Posterior cingulate gyrus (tissue), 11 donors: ENCODE measurements at regions not wholly inside any gene's neighbourhood (a gene's known extent, or its start where the extent isn't known, plus 50 kb on each side); places are given as distances from the start of the nearest gene placed in this dataset.

Experiments used
- DNase-seq, 10 donors: peaks; one replicate each; pipeline versions ENCODE4 v3.0.0 to v3.0.0-alpha.2; 2020 to 2021; ENCODE audit warnings: mixed read lengths in 3 of 10
- intact Hi-C: fragments of 100-400 bp; cut with DNase I; formaldehyde crosslinking; loops from one replicate; pipeline ENCODE4 v1.15.1; 2023

DNA sequence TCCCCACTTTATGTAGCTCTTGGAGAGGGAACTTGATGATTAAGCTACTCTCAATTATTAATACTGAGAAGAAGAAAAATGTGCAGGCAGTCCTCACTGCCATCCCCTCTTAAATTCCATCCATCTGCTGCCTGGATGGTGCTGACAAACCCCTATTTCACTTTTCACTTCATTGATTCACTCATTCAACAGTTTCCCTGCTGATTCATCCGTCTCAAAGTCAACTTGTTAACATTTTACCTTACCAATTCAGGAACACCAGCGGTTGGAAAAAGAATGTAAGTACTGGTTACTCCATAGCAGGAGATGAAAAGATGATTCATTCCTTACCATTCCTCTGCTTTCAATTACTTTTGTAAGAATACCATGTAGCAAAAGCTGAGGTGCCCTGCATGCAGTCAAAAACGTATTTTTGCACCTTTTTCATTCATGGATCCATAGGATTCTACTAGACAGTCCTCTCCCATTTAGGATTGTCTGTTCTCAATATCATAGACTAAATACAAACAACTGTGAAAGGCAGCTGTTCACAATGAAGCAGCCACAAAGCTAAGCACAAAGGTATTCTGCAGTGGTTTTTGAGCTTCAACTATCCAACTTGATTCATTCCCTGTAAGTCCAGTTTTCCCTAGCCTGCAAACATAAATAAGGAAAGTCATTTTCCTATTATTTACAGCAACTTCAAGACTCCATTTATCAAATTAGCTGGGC is 262.0 kb downstream of the MREG start:
- DNase-seq, result no peak

DNA sequence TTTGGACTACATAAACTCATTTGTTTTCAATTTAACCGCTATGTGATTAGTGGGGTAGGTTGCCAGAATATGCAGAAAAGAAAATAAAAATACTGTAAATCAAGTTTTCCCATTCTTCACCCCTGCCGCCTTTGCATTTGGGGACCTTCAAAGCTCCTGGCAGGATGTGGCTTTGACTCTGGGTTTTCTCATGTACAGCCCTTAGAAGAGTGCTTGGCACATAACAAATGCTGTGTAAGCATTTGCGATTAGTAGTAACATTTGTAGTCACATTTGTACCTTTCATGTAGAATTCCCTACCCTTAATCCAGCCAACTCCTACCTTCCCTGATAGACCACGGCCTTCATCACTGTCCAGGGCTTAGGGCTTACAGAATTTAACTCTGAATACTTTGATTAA is 262.6 kb downstream of the MREG start:
- no peak for DNase-seq
- intact Hi-C loops, result no loop called here

More for the DNA sequence above, 262.0 kb downstream of the MREG start:
- intact Hi-C loops, result no loop called here

DNA sequence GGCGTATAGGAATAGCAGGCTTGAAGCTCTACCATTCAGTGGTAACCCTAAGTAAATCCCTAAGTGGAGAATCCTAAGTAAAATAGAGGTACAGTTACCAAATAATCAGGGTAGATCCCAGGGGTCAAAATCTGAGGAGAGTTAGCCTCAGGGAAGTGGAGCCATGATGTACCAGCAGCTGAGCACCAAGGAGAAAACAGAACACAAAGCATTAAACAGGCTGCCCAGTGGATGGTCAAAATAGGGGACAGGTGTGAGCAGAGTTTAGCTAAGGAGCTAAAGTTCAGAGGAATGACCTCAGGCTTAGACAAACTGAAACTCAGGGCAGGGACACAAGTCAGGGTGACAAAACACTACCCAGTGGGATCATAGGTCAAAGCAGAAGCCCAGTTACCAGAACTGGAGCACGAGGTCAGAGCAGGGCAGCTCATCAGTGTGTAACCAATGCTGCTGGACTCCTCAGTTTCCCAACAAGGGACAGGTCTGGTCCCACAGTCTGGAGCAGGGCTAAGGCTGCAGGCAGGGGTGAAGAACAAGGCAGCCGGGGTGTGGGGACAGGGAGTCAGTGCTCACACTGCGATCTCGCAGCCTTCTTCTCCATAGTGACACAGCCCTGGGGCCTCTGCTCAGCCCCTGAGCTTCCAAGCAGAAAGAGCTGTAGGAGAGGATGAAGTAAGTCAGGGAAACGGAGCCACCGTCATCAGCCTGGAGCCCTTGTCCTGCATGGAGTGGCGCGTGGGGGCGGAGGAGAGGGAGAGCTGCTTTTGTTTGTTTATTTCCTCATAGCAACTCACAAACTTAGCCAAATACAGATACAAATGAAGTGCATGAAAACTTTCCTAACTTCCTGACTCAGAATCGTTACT is 264.0 kb downstream of the MREG start:
- intact Hi-C loops, result no loop called here
- DNase-seq, result peak in 1 of 10 donors; percentile 73

DNA sequence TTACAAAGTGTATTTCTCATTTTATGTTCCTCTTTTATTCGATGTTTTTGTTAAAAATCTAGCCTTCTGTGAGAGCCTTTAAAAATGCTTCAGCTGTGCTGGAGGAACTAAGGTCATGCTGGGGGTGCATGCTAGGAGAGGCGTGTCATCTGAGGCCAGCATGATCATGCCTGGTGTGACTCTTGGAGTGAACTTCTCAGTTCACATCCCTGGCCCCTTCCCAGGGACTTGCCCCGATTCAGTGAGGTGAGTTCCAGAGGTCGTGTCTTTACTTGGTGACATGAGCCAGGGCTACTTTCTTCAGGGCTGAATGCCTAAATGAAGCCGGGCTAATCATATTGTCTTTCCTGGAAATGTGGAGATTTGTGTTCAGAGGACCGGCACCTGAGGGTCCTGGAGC is 264.9 kb downstream of the MREG start:
- intact Hi-C loops, result no loop called here
- DNase-seq, result peak in 4 of 10 donors; percentile 8 to 78 (median 21)

DNA sequence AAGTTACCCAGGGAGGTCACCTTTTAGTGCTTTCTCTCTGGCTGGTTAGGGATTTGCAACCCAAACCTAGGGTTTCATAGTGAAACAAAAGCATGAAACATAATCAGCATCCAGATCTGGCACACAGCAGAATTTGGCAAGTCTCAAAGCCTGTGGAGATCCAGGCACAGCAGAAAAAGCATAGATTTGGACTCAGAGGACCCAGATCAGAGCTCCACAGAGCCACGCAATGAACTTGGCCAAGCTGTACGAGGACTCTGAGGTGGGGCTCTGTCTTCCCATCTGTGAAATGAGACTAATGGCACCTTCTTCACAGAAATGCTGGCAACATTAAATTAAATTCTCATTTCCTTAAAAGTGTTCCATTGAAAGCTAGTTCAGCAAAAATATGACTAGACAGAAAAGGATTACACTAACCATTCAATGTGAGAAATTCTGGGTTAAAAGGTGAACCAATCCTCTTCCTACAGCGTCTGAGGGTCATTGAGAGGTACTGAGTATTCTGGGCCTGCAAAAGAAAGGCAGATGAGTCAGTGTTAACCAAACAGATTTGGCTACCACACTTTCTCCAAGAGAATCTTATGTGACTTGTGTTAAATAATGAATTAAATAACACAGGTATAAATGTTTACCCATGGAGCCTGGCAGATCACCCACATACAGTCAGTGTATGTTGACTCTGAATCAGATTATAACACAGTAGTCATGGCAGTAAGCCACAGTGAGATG is 266.3 kb downstream of the MREG start:
- intact Hi-C loops, result no loop called here
- DNase-seq, result no peak

DNA sequence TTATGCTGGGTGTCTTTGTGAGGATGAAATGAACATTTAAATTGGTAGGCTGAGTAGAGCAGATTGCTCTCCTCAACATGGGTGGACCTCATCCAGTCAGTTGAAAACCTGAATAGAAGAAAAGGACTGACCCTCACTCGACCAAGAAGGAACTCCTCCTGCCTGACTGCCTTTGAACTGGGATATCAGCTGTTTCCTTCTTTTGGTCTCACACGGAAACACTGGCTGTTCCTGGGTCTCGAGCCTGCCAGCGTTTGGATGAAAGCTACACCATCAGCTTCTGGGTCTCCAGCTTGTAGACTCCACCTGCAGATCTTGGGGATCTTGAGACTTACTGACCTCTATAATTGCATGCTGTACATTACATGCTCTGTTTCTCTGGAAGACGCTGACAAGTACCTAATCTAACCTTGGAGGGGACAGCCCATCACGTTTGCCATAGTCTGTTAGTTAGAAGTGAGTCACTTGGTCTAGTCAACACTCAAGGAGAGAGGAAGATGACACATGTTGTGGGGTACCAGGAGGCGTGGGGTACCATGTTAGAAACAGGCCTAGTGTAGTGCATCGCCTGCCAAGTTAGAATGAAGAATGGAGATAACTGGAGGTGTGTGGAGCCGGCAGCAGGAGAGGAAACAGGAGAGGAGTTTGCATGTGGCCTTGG is 267.0 kb downstream of the MREG start:
- DNase-seq, result no peak
- intact Hi-C loops, result no loop called here

DNA sequence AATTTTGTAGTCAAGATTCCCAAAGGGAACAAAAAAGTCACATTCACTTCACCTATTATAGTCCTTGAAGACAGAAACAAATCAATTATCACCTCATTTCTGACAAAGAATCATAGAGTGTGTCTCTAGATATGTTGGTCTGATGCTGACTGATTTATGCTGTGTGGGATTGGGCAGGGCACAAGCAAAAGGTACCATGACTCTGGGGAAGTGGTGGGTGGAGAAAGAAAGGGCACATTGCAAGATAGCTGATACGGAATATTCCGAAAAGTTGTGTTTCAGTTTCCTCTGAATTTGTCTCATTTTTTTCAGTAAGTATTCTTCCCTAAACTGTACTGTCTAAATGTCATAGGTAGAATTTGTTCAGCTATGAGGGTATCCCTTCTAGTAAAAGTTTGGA is 268.0 kb downstream of the MREG start:
- no peak for DNase-seq
- intact Hi-C loops, result no loop called here

DNA sequence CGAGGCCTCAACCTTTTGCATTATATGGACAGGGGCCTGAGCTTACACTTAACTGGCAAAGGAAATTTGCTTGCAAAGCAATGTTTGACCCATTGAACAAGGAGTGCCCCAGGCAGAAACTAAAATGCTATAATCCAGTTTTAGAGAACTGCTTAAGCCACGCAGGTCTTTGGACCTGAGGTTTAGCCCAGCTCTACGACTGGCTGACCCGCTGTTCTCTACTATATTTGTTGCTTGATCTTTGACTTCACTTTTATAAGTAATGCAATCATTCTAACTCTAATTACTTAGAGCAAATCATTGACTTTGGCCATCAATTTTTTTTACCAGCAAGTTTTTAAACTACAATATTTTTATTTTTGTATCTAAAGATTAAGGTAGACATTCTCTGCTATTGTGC is 268.8 kb downstream of the MREG start:
- intact Hi-C loops, result no loop called here
- DNase-seq, result no peak

DNA sequence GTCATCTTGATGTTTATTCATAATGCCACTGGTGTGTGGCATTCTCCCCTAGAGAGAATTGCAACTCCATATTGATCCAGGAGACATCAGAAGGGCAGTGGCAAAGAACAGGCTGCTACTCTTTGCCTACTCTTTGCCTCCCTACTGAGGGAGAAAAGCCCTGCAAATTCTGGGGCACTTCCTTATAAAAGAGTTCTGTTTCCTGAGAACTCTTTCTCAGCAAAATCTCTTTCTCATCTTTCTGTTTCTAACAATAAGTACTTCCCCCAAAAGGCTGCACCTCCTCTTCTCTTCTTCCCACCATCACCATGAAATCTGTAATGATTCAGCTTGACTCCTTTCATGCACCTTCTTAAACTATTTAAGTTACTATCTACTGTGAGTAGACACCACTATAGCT is 270.3 kb downstream of the MREG start:
- intact Hi-C loops, result no loop called here
- no peak for DNase-seq

DNA sequence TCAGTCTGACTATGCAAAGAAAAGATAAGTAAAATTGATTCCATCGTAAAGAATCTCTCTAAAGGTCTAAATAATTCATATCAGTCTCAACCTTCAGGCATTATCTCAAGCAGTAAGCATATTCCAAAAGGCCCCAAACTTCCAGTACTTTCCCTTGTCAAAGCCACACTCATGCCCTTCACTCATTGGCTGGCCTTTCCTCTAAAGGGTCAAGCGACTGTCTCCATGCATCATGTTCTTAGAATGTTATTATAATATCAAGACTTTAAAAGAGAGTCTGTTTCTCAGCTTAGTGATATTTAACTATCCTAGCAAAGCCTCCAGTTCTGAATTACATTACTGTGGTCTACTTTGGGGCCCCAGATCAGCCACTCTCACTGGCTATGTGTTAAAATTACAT is 271.3 kb downstream of the MREG start:
- no peak for DNase-seq
- intact Hi-C loops, result no loop called here

DNA sequence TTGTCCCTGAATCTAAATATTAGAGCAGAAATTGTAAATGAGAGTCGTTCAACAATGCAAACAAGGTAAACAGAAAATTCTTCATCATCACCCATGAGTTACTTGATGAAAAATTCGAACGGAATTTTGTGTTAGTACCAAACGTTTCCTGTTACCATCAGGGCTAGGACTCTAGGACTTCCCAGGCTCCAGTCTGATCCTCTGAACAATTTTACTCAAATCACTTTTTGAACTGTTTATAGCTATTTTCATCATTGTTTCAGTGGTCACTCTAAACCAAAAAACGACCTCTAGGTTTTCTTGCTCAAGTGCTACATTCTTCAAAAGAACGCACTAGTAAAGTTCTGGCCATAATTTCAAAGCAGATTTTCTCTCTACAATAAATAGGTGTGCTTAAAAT is 273.3 kb downstream of the MREG start:
- no peak for DNase-seq
- intact Hi-C loops, result no loop called here

DNA sequence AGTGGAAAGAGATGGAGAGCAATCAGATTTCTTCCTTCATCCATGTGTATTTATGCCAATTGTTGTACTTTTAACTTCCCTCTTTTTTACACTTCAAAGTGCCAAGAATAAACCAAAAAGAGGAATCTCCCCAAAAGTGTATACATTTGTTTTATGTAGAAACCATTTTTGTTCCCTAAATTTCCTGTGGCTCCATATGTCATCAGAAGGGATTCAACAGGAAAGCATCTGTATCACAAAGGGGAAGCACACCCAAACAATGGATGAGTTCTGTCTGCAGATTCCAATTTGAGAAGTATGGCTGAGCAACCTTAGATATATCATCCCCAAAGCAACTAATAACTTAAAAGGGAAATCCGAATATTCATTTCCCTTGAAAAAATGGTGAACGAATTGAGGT is 275.0 kb downstream of the MREG start:
- intact Hi-C loops, result no loop called here
- DNase-seq, result no peak

DNA sequence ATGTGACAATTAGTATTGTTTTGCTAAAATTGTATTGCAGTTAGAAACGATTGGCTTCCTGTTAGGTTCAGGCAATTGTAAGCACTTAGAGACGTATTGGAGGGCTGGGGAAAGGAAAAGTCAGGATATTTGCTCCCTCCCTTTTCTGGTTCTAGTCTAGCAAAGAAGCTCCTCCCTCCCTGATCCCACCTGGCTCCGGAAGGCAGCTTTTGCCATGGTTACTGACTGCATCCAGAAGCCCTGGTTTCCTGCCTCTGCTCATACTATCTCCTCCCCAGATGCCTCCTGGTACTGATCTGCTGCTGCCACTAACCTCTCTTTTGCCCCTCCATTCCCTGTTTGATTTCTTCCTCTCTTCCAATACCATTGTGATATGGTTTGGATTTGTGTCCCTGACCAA is 275.9 kb downstream of the MREG start:
- no peak for DNase-seq
- intact Hi-C loops, result no loop called here

DNA sequence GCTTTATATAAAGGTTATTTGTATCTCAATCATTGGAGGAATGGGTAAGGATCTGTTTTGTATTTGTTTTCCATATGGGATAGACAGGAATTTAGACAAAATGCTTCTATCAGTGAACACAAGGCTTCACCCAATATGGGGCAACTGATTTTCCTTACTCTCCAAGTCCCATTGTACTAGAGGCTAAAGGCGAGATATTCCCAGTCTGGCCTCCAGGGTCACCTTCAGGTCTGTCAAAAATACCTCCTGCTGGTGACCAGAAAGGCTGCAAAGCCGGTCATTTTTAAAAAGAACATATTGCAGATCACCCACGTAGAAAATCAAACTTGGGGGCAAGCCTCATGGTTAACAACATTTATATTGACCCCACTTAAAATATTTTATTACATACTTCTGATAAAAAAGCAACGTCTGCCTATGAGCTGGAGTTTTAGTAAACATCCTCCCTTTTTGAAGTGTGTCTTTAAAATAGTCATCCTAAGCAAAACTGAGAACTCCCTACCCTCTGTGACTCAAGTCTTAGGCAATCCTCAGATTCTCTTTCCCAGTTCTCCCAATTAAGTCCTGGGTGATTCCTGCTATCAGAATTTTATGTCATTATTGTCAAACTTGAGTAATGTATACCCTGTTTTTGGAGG is 276.6 kb downstream of the MREG start:
- DNase-seq, result no peak
- intact Hi-C loops, result no loop called here

DNA sequence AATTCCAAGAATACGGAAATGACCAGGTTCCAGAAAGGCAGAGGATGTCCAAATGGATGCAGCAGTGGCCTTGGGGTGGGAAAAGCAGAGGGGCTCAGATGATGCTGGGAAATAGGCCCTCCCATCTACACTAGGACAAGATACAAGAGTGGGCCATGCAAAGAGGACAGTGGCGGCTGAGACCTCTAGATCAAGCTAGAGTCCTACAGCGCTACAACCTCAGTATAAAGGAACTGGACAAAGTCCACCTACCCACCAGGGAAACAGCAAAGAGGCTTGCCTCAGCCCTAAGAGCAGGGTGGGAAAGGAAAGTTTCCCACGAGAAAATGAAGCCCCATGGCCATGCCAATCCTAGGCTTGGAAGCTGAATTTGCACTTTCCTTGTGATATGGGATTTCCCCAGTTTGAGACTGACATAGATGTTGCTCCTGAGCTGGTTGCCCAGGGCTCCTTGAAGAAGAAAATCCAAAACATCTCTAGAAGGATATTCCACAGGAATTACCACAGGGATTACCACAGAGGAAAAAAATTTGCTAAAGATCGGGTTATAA is 282.2 kb downstream of the MREG start:
- intact Hi-C loops, result no loop called here

DNA sequence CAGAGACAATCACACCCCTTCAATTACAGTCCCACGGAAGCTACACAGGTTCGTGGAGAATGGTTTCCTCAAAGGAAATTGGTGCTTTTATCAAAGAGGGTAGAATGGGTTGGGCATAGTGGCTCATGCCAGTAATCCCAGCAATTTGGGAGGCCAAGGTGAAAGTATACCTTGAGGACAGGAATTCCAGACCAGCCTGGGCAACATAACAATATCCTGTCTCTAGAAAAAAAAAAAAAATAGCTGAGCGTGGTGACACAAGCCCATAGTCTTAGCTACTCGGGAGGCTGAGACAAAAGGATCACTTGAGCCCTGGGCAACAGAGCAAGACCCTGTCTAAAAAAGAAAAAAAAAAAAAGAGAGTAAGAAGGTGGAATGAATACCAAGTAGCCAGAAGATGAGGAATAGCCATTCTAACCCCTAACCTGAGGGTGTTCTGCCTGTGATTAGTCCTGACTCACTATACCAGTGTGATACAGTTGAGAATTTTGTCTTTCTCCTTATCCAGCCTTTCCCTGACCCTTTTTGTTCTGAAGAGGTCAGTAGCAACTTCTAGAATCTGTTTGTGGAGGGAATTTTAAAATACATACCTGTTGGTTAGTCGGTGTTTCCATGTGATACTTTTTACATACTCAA is 283.2 kb downstream of the MREG start:
- no peak for DNase-seq
- intact Hi-C loops, result no loop called here

More for the DNA sequence above, 282.2 kb downstream of the MREG start:
- no peak for DNase-seq

DNA sequence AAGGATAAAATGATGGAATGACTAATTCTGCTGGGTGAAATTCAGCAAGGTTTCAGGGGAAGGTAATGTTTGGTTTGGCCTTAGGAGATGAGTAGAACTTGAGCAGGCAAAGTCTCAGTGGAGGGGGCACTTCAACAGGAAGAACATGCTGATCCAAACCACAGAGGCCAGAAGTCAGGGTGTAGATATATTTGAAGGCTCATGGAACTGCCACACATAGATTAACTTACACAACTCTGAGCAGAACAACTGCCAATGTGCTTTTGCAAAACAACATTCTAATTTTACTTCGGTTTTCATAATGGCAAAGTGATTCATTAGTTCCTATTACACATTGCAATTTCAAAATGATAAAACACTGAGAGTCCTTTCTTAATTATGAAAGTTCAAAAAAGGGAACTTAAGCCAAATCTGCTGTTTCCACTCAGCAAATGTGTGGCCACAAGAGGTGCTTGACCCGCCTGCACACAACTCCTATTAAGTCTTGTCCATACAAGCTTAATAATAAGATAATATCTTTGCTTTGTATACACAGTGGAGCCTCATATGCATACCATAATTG is 284.8 kb downstream of the MREG start:
- intact Hi-C loops, result no loop called here

DNA sequence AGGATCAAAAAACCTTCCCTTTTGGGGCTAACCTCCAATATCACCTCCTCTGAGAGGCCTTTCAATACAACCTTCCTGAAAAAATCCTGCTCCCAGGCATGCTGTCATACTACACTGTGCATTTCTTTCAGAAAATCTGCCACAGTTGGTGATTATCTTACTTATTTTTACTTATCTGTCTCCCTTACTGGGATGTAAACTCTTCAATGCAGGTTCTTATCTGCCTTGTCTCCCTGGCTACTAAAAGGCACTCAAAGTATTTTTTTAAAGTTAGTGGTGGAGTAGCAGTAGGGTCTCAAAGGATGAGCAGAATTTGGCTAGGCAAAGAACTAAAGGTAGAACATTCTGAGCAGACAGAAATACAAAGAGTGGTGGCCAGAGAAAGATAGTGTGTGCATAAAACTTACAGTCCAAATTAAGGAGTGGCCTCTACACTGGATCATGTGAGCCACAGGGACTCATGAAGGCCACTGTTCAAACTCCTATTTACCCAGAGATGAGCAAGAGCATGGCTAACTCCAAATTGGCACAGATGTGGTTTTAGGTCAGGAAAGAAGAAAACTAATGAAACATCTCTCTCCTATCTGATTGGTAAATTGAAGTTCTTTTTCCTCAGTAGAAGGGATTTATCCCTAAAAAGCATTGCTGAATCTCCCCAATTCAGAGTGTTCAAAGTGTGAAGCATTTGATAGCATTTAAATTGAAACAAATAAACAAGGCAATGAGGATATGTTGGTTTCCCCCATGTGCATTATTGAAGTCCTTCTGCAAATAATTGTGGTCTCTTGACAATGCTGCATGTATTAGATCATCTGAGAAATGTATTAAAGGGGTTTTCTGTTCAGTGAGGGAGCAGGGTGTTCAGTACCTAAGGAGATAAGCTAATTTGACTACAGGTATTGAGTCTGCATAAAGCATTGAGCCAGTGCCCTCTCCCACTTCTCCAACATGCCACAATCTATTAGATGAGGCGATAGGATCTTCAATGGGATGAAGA is 285.5 kb downstream of the MREG start:
- intact Hi-C loops, result no loop called here
- DNase-seq, result no peak

More for the DNA sequence above, 284.8 kb downstream of the MREG start:
- DNase-seq, result no peak
